GM12865 (cell line): ENCODE measurements at regions not wholly inside any gene's neighbourhood (a gene's known extent, or its start where the extent isn't known, plus 50 kb on each side); places are given as distances from the start of the nearest gene placed in this dataset.

Experiments
- DNase-seq: peaks from one replicate; pipeline ENCODE4 v3.0.0; 2010; ENCODE audit warnings: low read depth
- H3K4me3 ChIP-seq: 2 replicates; pipeline ENCODE4 v1.5.1; 2011; ENCODE audit warnings: mild to moderate bottlenecking, low read depth, low read length, control low read depth
- CTCF ChIP-seq: IDR thresholded peaks from 2 replicates; pipeline ENCODE4 v1.5.1; 2011; ENCODE audit warnings: low read length, control low read depth, low read depth, inconsistent platforms; ENCODE audit not compliant: insufficient read depth; ENCODE audit errors: missing control alignments

GRCh38 chr14:97649752-97650151, 852.6 kb downstream of the VRK1 start:
- DNase-seq: no peak
- no peak overlapping the region for H3K4me3 ChIP-seq
- TF ChIP-seq CTCF: no peak

GRCh38 chr14:97655169-97655948, 858.2 kb downstream of the VRK1 start:
- H3K4me3 ChIP-seq: no peak overlapping the region
- TF ChIP-seq CTCF: no peak
- no peak for DNase-seq

- H3K4me3 ChIP-seq: no peak overlapping the region
- DNase-seq: no peak
- no peak for TF ChIP-seq CTCF
Observed at GRCh38 chr14:97657609-97658008, 860.4 kb downstream of the VRK1 start.

GRCh38 chr14:97687944-97688630, 890.9 kb downstream of the VRK1 start:
- no peak for DNase-seq
- TF ChIP-seq CTCF: no peak
- H3K4me3 ChIP-seq: no peak overlapping the region

GRCh38 chr14:97688631-97689336, 891.6 kb downstream of the VRK1 start:
- no peak for DNase-seq
- no peak for TF ChIP-seq CTCF

GRCh38 chr14:97692084-97692483, 894.9 kb downstream of the VRK1 start:
- no peak for DNase-seq
- no peak overlapping the region for H3K4me3 ChIP-seq
- TF ChIP-seq CTCF: no peak

More at GRCh38 chr14:97688631-97689336, 891.6 kb downstream of the VRK1 start:
- H3K4me3 ChIP-seq: no peak overlapping the region
